K562 (cell line): ENCODE measurements at regions not wholly inside any gene's neighbourhood (a gene's known extent, or its start where the extent isn't known, plus 50 kb on each side); places are given as distances from the start of the nearest gene placed in this dataset.

Experiments used
- ARNT ChIP-seq, 2 experiments: fragments of 450-650 bp; IDR thresholded peaks; 2 replicates each; pipeline ENCODE4 v1.6.1; 2016; ENCODE audit warnings: mild to moderate bottlenecking in 1 of 2
- CHD1 ChIP-seq: fragments of 200-600 bp; sonication (generic); IDR thresholded peaks from one replicate; pipeline ENCODE4 v1.6.1; 2012; ENCODE audit warnings: mild to moderate bottlenecking, moderate library complexity, low read length, inconsistent platforms
- ELF4 ChIP-seq: fragments of 450-650 bp; formaldehyde crosslinking; IDR thresholded peaks from 2 replicates; pipeline ENCODE4 v1.4.0; 2022; ENCODE audit warnings: missing genetic modification characterization
- FOXK2 ChIP-seq, 2 experiments: fragments of 450-650 bp; IDR thresholded peaks in 1 of 2; conservative IDR thresholded peaks in 1 of 2; 2 replicates each; pipeline ENCODE4 v1.6.1; 2016; ENCODE audit warnings: low read depth in 2 of 2, mild to moderate bottlenecking in 1 of 2
- GATAD2A ChIP-seq: fragments of 450-650 bp; IDR thresholded peaks from 2 replicates; pipeline ENCODE4 v1.6.1; 2017
- RAD21 ChIP-seq, 2 experiments: fragments of 250-450 bp in 1 of 2; fragments of 450-650 bp in 1 of 2; sonication (Bioruptor Pico) in 1 of 2; formaldehyde crosslinking in 1 of 2; IDR thresholded peaks in 1 of 2; conservative IDR thresholded peaks in 1 of 2; 2 replicates each; pipeline versions ENCODE4 v1.4.0 to v1.8.0; 2020 to 2022; ENCODE audit warnings: mild to moderate bottlenecking in 2 of 2, moderate library complexity in 1 of 2
- SAFB2 ChIP-seq: fragments of 200-400 bp; formaldehyde crosslinking; IDR thresholded peaks from 2 replicates; pipeline ENCODE4 v1.6.1; 2018; ENCODE audit warnings: borderline replicate concordance, low read length, low read depth, moderate library complexity; ENCODE audit not compliant: severe bottlenecking
- SETDB1 ChIP-seq: IDR thresholded peaks from one replicate; pipeline ENCODE4 v1.6.1; 2012; ENCODE audit warnings: low read length, control low read depth, inconsistent platforms
- SRSF1 ChIP-seq: fragments of 200-400 bp; formaldehyde crosslinking; IDR thresholded peaks from 2 replicates; pipeline ENCODE4 v1.6.1; 2017; ENCODE audit warnings: mild to moderate bottlenecking, low read depth, low read length, moderate library complexity
- ZNF263 ChIP-seq: sonication (generic); formaldehyde crosslinking; IDR thresholded peaks from 2 replicates; pipeline ENCODE4 v1.8.0; 2022; ENCODE audit warnings: mild to moderate bottlenecking, missing genetic modification reagents, borderline replicate concordance
- ZNF830 ChIP-seq: fragments of 250-450 bp; sonication (Bioruptor Pico); IDR thresholded peaks from 2 replicates; pipeline ENCODE4 v1.5.0; 2021; ENCODE audit warnings: mild to moderate bottlenecking
- ZSCAN32 ChIP-seq: fragments of 450-650 bp; formaldehyde crosslinking; IDR thresholded peaks from 2 replicates; pipeline ENCODE4 v1.4.0; 2020; ENCODE audit warnings: mild to moderate bottlenecking, moderate library complexity
- TF ChIP-seq, protein P1 (sequence below), 3 experiments: IDR thresholded peaks in 2 of 3; conservative IDR thresholded peaks in 1 of 3; 2 replicates each; pipeline ENCODE4 v1.5.1; 2011 to 2012; ENCODE audit warnings: low read length in 3 of 3, mild to moderate bottlenecking in 3 of 3, control low read depth in 2 of 3, improper control_type of control experiment in 1 of 3, inconsistent platforms in 1 of 3, low read depth in 1 of 3, mixed read lengths in 1 of 3, moderate library complexity in 1 of 3; ENCODE audit not compliant: insufficient read depth in 2 of 3
- TF ChIP-seq, protein P2 (sequence below): fragments of 250-450 bp; sonication (Bioruptor Pico); IDR thresholded peaks from 2 replicates; pipeline ENCODE4 v1.8.0; 2022; ENCODE audit warnings: moderate library complexity, mild to moderate bottlenecking, inconsistent platforms

DNA sequence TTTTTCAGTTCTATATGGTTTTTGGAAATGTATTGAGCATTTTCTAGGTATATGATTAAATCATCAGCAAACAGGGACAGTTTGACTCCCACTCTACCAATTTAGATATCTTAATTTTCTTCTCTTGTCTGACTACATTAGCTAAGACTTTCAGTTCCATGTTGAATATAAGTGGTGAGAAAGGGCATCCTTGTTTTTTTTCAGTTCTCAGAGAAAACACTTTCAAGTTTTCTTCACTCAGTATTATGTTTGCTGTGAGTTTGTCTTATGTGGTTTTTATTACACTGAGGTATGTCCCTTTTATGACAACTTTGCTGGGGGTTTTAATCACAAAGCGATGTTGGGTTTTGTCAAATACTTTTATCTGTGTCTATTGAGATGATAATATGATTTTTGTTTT lies 352.6 kb downstream of the KDM5D start:
- TF ChIP-seq GATAD2A (no peak), RAD21 (CRISPR knock-in tag; conservative IDR thresholded peaks at IDR 0.05 in 1 of 2, IDR thresholded peaks at IDR 0.05 in 1 of 2) (no peak), ZSCAN32 (CRISPR knock-in tag) (no peak), ZNF830 (CRISPR knock-in tag) (no peak), FOXK2 (conservative IDR thresholded peaks at IDR 0.05 in 1 of 2, IDR thresholded peaks at IDR 0.05 in 1 of 2; ENCODE audit: low read depth in 2 of 2) (no peak), ZNF263 (no peak), SRSF1 (no peak), SETDB1 (no peak), CHD1 (no peak), ARNT (IDR thresholded peaks at IDR 0.05) (no peak), SAFB2 (no peak), ELF4 (no peak)
- TF ChIP-seq, protein P1, sequence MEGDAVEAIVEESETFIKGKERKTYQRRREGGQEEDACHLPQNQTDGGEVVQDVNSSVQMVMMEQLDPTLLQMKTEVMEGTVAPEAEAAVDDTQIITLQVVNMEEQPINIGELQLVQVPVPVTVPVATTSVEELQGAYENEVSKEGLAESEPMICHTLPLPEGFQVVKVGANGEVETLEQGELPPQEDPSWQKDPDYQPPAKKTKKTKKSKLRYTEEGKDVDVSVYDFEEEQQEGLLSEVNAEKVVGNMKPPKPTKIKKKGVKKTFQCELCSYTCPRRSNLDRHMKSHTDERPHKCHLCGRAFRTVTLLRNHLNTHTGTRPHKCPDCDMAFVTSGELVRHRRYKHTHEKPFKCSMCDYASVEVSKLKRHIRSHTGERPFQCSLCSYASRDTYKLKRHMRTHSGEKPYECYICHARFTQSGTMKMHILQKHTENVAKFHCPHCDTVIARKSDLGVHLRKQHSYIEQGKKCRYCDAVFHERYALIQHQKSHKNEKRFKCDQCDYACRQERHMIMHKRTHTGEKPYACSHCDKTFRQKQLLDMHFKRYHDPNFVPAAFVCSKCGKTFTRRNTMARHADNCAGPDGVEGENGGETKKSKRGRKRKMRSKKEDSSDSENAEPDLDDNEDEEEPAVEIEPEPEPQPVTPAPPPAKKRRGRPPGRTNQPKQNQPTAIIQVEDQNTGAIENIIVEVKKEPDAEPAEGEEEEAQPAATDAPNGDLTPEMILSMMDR (IDR thresholded peaks at IDR 0.05 in 2 of 3, conservative IDR thresholded peaks at IDR 0.05 in 1 of 3; ENCODE audit: insufficient read depth in 2 of 3, low read depth in 1 of 3, low read length in 3 of 3), result no peak
- TF ChIP-seq, protein P2, sequence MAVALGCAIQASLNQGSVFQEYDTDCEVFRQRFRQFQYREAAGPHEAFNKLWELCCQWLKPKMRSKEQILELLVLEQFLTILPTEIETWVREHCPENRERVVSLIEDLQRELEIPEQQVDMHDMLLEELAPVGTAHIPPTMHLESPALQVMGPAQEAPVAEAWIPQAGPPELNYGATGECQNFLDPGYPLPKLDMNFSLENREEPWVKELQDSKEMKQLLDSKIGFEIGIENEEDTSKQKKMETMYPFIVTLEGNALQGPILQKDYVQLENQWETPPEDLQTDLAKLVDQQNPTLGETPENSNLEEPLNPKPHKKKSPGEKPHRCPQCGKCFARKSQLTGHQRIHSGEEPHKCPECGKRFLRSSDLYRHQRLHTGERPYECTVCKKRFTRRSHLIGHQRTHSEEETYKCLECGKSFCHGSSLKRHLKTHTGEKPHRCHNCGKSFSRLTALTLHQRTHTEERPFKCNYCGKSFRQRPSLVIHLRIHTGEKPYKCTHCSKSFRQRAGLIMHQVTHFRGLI (CRISPR knock-in tag), result no peak
